BJ (cell line): ENCODE measurements at regions not wholly inside any gene's neighbourhood (a gene's known extent, or its start where the extent isn't known, plus 50 kb on each side); places are given as distances from the start of the nearest gene placed in this dataset.

Experiments used
- CTCF ChIA-PET: fragments of 350-600 bp; formaldehyde crosslinking; extraction: SDS; loops from one replicate; lab custom pipeline; 2021; ENCODE audit warnings: antibody characterized with exemption, inconsistent platforms; lab: Yijun Ruan, JAX
- POLR2A ChIA-PET: fragments of 300-600 bp; sonication (Branson Sonifier 250); formaldehyde crosslinking; extraction: SDS; loops from one replicate; lab custom pipeline; 2021; ENCODE audit warnings: antibody characterized with exemption; lab: Charles Lee
- DNase-seq: peaks from one replicate; pipeline ENCODE4 v3.0.0-alpha.2; 2011; ENCODE audit warnings: low read depth
- H3K27me3 ChIP-seq: 2 replicates; pipeline ENCODE4 v1.6.0; 2011; ENCODE audit warnings: low read length; ENCODE audit not compliant: control insufficient read depth, insufficient read depth
- H3K36me3 ChIP-seq: 2 replicates; pipeline ENCODE4 v1.5.1; 2011; ENCODE audit warnings: low read length; ENCODE audit not compliant: control insufficient read depth, insufficient read depth
- H3K4me3 ChIP-seq: 2 replicates; pipeline ENCODE4 v1.5.1; 2011; ENCODE audit warnings: low read depth, mild to moderate bottlenecking, control low read depth, low read length
- TF ChIP-seq, protein P1 (sequence below): IDR thresholded peaks from 2 replicates; pipeline ENCODE4 v1.5.1; 2011; ENCODE audit warnings: low read depth, mild to moderate bottlenecking, control low read depth, inconsistent platforms, low read length, moderate library complexity; ENCODE audit not compliant: insufficient read depth

DNA sequence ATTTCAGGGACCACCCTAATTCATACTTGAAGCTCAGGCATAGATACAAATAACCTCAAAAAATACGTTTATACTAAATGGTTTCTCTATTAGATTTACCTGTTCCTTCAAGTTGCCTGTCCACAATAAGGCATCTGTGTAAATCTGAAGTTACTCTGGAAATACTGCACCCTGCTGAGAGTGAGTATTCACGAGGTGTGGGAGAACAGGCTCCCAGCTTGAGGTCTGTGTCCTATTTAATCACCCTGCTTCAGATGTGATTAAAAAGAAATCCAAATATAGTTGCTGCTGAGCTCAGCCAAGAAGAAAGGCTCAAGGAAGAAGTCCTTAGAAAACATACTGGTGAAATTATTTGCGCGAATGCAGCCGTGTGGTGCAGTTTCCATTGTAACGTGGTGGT lies 136.8 kb downstream of the KLF6 start:
- CTCF ChIA-PET = no interaction called here
- no peaks in the 10 kb centered on the region for H3K36me3 ChIP-seq
- no peak for DNase-seq
- H3K4me3 ChIP-seq = no peak overlapping the region
- H3K27me3 ChIP-seq = no peaks in the 10 kb centered on the region
- POLR2A ChIA-PET = no interaction called here
- TF ChIP-seq, protein P1, sequence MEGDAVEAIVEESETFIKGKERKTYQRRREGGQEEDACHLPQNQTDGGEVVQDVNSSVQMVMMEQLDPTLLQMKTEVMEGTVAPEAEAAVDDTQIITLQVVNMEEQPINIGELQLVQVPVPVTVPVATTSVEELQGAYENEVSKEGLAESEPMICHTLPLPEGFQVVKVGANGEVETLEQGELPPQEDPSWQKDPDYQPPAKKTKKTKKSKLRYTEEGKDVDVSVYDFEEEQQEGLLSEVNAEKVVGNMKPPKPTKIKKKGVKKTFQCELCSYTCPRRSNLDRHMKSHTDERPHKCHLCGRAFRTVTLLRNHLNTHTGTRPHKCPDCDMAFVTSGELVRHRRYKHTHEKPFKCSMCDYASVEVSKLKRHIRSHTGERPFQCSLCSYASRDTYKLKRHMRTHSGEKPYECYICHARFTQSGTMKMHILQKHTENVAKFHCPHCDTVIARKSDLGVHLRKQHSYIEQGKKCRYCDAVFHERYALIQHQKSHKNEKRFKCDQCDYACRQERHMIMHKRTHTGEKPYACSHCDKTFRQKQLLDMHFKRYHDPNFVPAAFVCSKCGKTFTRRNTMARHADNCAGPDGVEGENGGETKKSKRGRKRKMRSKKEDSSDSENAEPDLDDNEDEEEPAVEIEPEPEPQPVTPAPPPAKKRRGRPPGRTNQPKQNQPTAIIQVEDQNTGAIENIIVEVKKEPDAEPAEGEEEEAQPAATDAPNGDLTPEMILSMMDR = no peak

DNA sequence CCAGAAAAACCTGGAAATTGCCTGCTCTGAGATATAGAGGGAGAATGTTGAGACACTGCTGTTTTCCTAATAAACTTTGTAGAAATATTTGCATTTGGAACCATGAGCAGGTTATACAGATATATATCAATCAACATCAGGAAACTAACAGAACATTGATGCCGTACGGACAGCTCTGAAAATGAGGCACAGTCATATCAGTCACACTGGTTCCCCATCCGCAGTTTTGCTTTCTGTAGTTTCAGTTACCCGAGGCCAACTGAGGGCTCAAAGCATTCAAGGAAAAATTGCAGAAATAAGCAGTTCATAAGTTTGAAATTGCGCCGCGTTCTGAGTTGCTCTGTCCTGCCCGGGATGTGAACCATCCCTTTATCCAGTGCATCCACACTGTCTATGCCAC lies 137.9 kb downstream of the KLF6 start:
- CTCF ChIA-PET = no interaction called here
- TF ChIP-seq, protein P1 = no peak

DNA sequence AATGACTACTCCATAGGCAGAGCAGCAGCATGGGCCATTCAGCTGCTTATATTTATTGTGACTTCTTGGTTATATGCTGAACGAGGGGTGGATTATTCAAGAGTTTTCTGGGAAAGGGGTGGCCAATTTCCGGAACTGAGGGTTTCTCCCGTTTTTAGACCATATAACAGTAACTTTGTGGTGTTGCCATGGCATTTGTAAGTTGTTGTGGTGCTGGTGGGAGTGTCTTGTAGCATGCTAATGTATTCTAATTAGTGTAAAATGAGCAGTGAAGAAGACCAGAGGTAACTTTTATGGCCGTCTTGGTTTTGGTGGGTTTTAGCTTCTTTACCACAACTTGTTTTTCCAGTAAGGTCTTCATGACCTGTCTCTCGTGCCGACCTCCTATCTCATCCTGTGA lies 139.6 kb downstream of the KLF6 start:
- H3K36me3 ChIP-seq = no peaks in the 10 kb centered on the region
- POLR2A ChIA-PET = no interaction called here
- H3K4me3 ChIP-seq = no peak overlapping the region
- CTCF ChIA-PET = interaction anchor here (0.7 kb wide), 1 partner anchor 673 kb away, joined by 3 read pairs; no protein-coding TSS in a partner anchor
- no peaks in the 10 kb centered on the region for H3K27me3 ChIP-seq
- TF ChIP-seq, protein P1 = no peak
- DNase-seq = no peak

More for the DNA sequence above, 137.9 kb downstream of the KLF6 start:
- DNase-seq = no peak
- POLR2A ChIA-PET = no interaction called here
- Histone ChIP-seq H3K36me3 (no peaks in the 10 kb centered on the region), H3K27me3 (no peaks in the 10 kb centered on the region), H3K4me3 (no peak overlapping the region)

DNA sequence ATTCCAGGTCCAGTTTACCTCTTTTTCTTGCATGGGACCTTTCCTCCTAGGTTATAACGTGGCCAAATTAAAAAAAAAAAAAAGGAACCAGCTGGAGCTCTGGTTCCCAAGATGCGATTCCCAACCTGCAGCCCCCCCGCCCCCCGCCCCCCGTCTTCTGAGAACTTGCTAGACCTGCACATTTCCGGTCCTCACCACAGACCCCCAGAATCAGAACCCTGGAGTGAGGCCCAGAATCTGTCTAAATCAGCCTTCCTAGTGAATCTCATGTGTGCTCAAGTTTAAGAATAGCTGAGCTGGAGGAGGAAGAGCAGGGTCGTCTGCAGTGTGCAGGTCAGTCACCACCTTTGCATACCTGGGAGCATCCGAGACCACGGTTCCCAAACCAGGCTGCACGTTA lies 144.2 kb downstream of the KLF6 start:
- ChIA-PET CTCF (interaction anchor here (1.3 to 1.5 kb wide), 2 partner anchors 10 to 13 kb away, joined by 3 read pairs; no protein-coding TSS in a partner anchor), POLR2A (no interaction called here)
- TF ChIP-seq, protein P1 = no peak
- DNase-seq = no peak
- no peak overlapping the region for H3K4me3 ChIP-seq
- no peaks in the 10 kb centered on the region; the same call in 1 of the 2 replicates for H3K27me3 ChIP-seq
- H3K36me3 ChIP-seq = no peaks in the 10 kb centered on the region

DNA sequence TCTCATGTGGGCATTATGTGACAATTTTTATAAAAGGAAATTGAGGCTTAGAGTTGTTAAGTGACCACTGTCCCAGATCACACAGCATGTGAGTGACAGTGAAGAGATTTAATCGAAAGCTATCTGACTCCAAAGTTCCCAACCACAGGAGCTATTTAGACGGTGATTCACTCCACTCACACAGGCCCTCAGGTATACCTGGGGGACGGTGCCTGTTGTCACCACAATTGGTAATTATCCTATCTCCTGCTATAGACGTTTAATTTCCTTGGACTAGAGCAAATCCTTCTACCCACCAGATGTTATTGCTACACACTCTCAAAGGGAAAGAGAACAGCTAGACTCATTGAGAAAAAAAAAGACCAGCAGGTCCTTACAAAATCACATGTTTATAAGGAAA lies 145.5 kb downstream of the KLF6 start:
- POLR2A ChIA-PET = interaction anchor here (0.8 kb wide), 1 partner anchor 15 kb away, joined by 6 read pairs; no protein-coding TSS in a partner anchor
- CTCF ChIA-PET = interaction anchor here (1.2 to 1.5 kb wide), 3 partner anchors 8 to 12 kb away, joined by 3 read pairs; no protein-coding TSS in a partner anchor
- DNase-seq = no peak

More for the DNA sequence above, 145.5 kb downstream of the KLF6 start:
- Histone ChIP-seq H3K4me3 (no peak overlapping the region), H3K36me3 (no peaks in the 10 kb centered on the region), H3K27me3 (no peaks in the 10 kb centered on the region; the same call in 1 of the 2 replicates)
- TF ChIP-seq, protein P1 = no peak
